GM23338 (cell line): ENCODE measurements at regions not wholly inside any gene's neighbourhood (a gene's known extent, or its start where the extent isn't known, plus 50 kb on each side); places are given as distances from the start of the nearest gene placed in this dataset.

Source experiments
- ATAC-seq: fragments of 200-7000 bp; cut with Tn5 transposase; 3 replicates; pipeline ENCODE4 v1.9.1; 2020
- DNase-seq: peaks from one replicate; pipeline ENCODE4 v3.0.0-alpha.2; 2015; ENCODE audit warnings: low spot score
- H2AFZ ChIP-seq: fragments of 200-600 bp; sonication (generic); 2 replicates; pipeline ENCODE4 v1.8.0; 2016; ENCODE audit warnings: antibody characterized with exemption, mild to moderate bottlenecking, moderate library complexity
- H3F3A ChIP-seq: fragments of 200-600 bp; sonication (generic); replicated peaks from 2 replicates; pipeline ENCODE4 v1.8.0; 2017; ENCODE audit warnings: antibody characterized with exemption, mixed run types, low read depth
- H3K27ac ChIP-seq: fragments of 200-600 bp; sonication (generic); 2 replicates; pipeline ENCODE4 v1.6.1; 2016; ENCODE audit warnings: low read depth
- H3K27me3 ChIP-seq: fragments of 200-600 bp; sonication (generic); 2 replicates; pipeline ENCODE4 v1.8.0; 2016; ENCODE audit warnings: mild to moderate bottlenecking, mixed run types, moderate library complexity; ENCODE audit not compliant: insufficient read depth
- H3K36me3 ChIP-seq: fragments of 200-600 bp; sonication (generic); 2 replicates; pipeline ENCODE4 v1.8.0; 2016; ENCODE audit warnings: mild to moderate bottlenecking; ENCODE audit not compliant: insufficient read depth
- H3K4me1 ChIP-seq: fragments of 200-600 bp; sonication (generic); 2 replicates; pipeline ENCODE4 v1.8.0; 2016; ENCODE audit warnings: mild to moderate bottlenecking, moderate library complexity; ENCODE audit not compliant: insufficient read depth
- H3K4me2 ChIP-seq: fragments of 200-600 bp; sonication (generic); 2 replicates; pipeline ENCODE4 v1.7.1; 2017; ENCODE audit warnings: mixed run types
- H3K4me3 ChIP-seq: fragments of 200-600 bp; sonication (generic); 2 replicates; pipeline ENCODE4 v1.6.1; 2016; ENCODE audit warnings: mixed run types
- H3K79me2 ChIP-seq: fragments of 200-600 bp; sonication (generic); replicated peaks from 2 replicates; pipeline ENCODE4 v1.8.0; 2017; ENCODE audit warnings: mild to moderate bottlenecking; ENCODE audit not compliant: insufficient read depth
- H3K9me2 ChIP-seq: fragments of 200-600 bp; sonication (generic); 2 replicates; pipeline ENCODE4 v1.8.0; 2017; ENCODE audit not compliant: insufficient read depth
- H4K20me1 ChIP-seq: fragments of 200-600 bp; sonication (generic); replicated peaks from 2 replicates; pipeline ENCODE4 v1.8.0; 2017; ENCODE audit warnings: mild to moderate bottlenecking; ENCODE audit not compliant: insufficient read depth
- H3K27ac Mint-ChIP-seq: 2 replicates; pipeline ENCODE4 v1.8.0; 2020; ENCODE audit warnings: inconsistent platforms, mild to moderate bottlenecking, moderate library complexity, mixed read lengths
- H3K27me3 Mint-ChIP-seq: 3 replicates; pipeline ENCODE4 v1.8.0; 2022; ENCODE audit warnings: low read depth, mild to moderate bottlenecking, moderate library complexity, mixed read lengths, inconsistent platforms; ENCODE audit not compliant: insufficient read depth, poor library complexity
- H3K36me3 Mint-ChIP-seq: 3 replicates; pipeline ENCODE4 v1.8.0; 2021; ENCODE audit warnings: low read depth, mild to moderate bottlenecking, inconsistent platforms, moderate library complexity, mixed read lengths
- H3K4me1 Mint-ChIP-seq: 3 replicates; pipeline ENCODE4 v1.8.0; 2020; ENCODE audit warnings: mild to moderate bottlenecking, inconsistent platforms, mixed read lengths
- H3K4me3 Mint-ChIP-seq: 3 replicates; pipeline ENCODE4 v1.8.0; 2021; ENCODE audit warnings: moderate library complexity, mild to moderate bottlenecking, inconsistent platforms, mixed read lengths
- H3K9me3 Mint-ChIP-seq: 3 replicates; pipeline ENCODE4 v1.8.0; 2020; ENCODE audit warnings: moderate library complexity, mild to moderate bottlenecking, inconsistent platforms, mixed read lengths
- CREB1 ChIP-seq: fragments of 250-450 bp; sonication (Bioruptor Pico); IDR thresholded peaks from 2 replicates; pipeline ENCODE4 v1.5.0; 2020; ENCODE audit warnings: low read depth, mild to moderate bottlenecking, moderate library complexity
- EZH2 ChIP-seq: fragments of 200-600 bp; sonication (generic); IDR thresholded peaks from one replicate; pipeline ENCODE4 v1.8.0; 2017; ENCODE audit warnings: antibody characterized with exemption, mild to moderate bottlenecking, low read depth; ENCODE audit not compliant: unreplicated experiment
- EZH2phosphoT487 ChIP-seq: fragments of 200-600 bp; sonication (generic); IDR thresholded peaks from one replicate; pipeline ENCODE4 v1.8.1; 2018; ENCODE audit warnings: antibody characterized with exemption; ENCODE audit not compliant: unreplicated experiment
- JUNB ChIP-seq: IDR thresholded peaks from one replicate; pipeline ENCODE4 v1.6.1; 2016; ENCODE audit warnings: antibody characterized with exemption; ENCODE audit not compliant: unreplicated experiment
- NANOG ChIP-seq: IDR thresholded peaks from 2 replicates; pipeline ENCODE4 v1.6.1; 2016; ENCODE audit warnings: antibody characterized with exemption, borderline replicate concordance
- POLR2AphosphoS5 ChIP-seq: IDR thresholded peaks from 2 replicates; pipeline ENCODE4 v1.6.1; 2016; ENCODE audit warnings: antibody characterized with exemption, low read depth
- STAT1 ChIP-seq: IDR thresholded peaks from one replicate; pipeline ENCODE4 v1.6.1; 2016; ENCODE audit warnings: antibody characterized with exemption; ENCODE audit not compliant: unreplicated experiment
- ZNF114 ChIP-seq: fragments of 250-450 bp; sonication (Bioruptor Pico); IDR thresholded peaks from 2 replicates; pipeline ENCODE4 v1.5.0; 2020; ENCODE audit warnings: mild to moderate bottlenecking, moderate library complexity
- ZNF331 ChIP-seq: fragments of 250-450 bp; sonication (Bioruptor Pico); IDR thresholded peaks from 2 replicates; pipeline ENCODE4 v1.5.0; 2020; ENCODE audit warnings: low read depth, mild to moderate bottlenecking, moderate library complexity
- TF ChIP-seq, protein P1 (sequence below): fragments of 250-450 bp; sonication (Bioruptor Pico); IDR thresholded peaks from 2 replicates; pipeline ENCODE4 v1.5.0; 2020; ENCODE audit warnings: mild to moderate bottlenecking, moderate library complexity
- TF ChIP-seq, protein P2 (sequence below), 2 experiments: fragments of 200-600 bp in 1 of 2; sonication (generic) in 1 of 2; conservative IDR thresholded peaks; 2 replicates each; pipeline versions ENCODE4 v1.5.1 to v1.6.1; 2016 to 2017; ENCODE audit warnings: antibody characterized with exemption in 2 of 2, low read depth in 2 of 2, mild to moderate bottlenecking in 2 of 2, moderate library complexity in 1 of 2
- TF ChIP-seq, protein P3 (sequence below): IDR thresholded peaks from 2 replicates; pipeline ENCODE4 v1.6.1; 2016; ENCODE audit warnings: antibody characterized with exemption
- TF ChIP-seq, protein P4 (sequence below): IDR thresholded peaks from one replicate; pipeline ENCODE4 v1.6.1; 2018; ENCODE audit warnings: antibody characterized with exemption; ENCODE audit not compliant: unreplicated experiment

DNA sequence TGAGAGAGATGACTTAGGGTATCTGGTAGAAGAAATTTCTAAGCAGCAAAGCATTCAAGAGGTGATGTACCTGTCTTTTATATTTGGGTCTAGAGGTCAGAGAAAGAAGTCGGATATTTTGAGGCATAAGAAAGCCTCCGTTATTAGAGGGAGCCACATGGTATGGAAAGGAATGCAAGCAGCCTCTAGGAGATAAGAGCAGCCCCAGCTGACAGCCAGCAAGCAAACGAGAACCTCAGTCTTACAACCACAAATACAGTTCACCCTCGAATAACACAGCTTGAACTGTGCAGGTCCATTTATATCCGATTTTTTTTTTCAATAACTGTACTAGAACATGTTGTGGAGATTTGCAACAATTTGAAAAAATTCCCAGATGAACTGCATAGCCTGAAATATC, 190.7 kb upstream of the VGLL2 start:
- no peak overlapping the region for H3K27ac ChIP-seq
- Mint-ChIP-seq H3K4me3 (no peak overlapping the region), H3K36me3 (no peaks in the 10 kb centered on the region; the same call in 2 of the 3 replicates), H3K27ac (no peak overlapping the region), H3K27me3 (no peaks in the 10 kb centered on the region), H3K4me1 (peaks cover 8% of the 10 kb centered on the region; the same call in 2 of the 3 replicates), H3K9me3 (no peaks in the 10 kb centered on the region; the same call in 2 of the 3 replicates)
- no peak for TF ChIP-seq POLR2AphosphoS5
- TF ChIP-seq STAT1 = no peak
- TF ChIP-seq, protein P1, sequence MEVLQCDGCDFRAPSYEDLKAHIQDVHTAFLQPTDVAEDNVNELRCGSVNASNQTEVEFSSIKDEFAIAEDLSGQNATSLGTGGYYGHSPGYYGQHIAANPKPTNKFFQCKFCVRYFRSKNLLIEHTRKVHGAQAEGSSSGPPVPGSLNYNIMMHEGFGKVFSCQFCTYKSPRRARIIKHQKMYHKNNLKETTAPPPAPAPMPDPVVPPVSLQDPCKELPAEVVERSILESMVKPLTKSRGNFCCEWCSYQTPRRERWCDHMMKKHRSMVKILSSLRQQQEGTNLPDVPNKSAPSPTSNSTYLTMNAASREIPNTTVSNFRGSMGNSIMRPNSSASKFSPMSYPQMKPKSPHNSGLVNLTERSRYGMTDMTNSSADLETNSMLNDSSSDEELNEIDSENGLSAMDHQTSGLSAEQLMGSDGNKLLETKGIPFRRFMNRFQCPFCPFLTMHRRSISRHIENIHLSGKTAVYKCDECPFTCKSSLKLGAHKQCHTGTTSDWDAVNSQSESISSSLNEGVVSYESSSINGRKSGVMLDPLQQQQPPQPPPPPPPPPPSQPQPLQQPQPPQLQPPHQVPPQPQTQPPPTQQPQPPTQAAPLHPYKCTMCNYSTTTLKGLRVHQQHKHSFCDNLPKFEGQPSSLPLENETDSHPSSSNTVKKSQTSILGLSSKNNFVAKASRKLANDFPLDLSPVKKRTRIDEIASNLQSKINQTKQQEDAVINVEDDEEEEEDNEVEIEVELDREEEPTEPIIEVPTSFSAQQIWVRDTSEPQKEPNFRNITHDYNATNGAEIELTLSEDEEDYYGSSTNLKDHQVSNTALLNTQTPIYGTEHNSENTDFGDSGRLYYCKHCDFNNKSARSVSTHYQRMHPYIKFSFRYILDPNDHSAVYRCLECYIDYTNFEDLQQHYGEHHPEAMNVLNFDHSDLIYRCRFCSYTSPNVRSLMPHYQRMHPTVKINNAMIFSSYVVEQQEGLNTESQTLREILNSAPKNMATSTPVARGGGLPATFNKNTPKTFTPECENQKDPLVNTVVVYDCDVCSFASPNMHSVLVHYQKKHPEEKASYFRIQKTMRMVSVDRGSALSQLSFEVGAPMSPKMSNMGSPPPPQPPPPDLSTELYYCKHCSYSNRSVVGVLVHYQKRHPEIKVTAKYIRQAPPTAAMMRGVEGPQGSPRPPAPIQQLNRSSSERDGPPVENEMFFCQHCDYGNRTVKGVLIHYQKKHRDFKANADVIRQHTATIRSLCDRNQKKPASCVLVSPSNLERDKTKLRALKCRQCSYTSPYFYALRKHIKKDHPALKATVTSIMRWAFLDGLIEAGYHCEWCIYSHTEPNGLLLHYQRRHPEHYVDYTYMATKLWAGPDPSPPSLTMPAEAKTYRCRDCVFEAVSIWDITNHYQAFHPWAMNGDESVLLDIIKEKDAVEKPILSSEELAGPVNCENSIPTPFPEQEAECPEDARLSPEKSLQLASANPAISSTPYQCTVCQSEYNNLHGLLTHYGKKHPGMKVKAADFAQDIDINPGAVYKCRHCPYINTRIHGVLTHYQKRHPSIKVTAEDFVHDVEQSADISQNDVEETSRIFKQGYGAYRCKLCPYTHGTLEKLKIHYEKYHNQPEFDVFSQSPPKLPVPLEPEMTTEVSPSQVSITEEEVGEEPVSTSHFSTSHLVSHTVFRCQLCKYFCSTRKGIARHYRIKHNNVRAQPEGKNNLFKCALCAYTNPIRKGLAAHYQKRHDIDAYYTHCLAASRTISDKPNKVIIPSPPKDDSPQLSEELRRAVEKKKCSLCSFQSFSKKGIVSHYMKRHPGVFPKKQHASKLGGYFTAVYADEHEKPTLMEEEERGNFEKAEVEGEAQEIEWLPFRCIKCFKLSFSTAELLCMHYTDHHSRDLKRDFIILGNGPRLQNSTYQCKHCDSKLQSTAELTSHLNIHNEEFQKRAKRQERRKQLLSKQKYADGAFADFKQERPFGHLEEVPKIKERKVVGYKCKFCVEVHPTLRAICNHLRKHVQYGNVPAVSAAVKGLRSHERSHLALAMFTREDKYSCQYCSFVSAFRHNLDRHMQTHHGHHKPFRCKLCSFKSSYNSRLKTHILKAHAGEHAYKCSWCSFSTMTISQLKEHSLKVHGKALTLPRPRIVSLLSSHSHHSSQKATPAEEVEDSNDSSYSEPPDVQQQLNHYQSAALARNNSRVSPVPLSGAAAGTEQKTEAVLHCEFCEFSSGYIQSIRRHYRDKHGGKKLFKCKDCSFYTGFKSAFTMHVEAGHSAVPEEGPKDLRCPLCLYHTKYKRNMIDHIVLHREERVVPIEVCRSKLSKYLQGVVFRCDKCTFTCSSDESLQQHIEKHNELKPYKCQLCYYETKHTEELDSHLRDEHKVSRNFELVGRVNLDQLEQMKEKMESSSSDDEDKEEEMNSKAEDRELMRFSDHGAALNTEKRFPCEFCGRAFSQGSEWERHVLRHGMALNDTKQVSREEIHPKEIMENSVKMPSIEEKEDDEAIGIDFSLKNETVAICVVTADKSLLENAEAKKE = no peak
- no peak for TF ChIP-seq CREB1 (CRISPR knock-in tag)
- no peak for TF ChIP-seq ZNF331 (CRISPR knock-in tag)
- TF ChIP-seq, protein P2, sequence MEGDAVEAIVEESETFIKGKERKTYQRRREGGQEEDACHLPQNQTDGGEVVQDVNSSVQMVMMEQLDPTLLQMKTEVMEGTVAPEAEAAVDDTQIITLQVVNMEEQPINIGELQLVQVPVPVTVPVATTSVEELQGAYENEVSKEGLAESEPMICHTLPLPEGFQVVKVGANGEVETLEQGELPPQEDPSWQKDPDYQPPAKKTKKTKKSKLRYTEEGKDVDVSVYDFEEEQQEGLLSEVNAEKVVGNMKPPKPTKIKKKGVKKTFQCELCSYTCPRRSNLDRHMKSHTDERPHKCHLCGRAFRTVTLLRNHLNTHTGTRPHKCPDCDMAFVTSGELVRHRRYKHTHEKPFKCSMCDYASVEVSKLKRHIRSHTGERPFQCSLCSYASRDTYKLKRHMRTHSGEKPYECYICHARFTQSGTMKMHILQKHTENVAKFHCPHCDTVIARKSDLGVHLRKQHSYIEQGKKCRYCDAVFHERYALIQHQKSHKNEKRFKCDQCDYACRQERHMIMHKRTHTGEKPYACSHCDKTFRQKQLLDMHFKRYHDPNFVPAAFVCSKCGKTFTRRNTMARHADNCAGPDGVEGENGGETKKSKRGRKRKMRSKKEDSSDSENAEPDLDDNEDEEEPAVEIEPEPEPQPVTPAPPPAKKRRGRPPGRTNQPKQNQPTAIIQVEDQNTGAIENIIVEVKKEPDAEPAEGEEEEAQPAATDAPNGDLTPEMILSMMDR (conservative IDR thresholded peaks at IDR 0.05; ENCODE audit: low read depth in 2 of 2) = no peak
- no peak for TF ChIP-seq JUNB
- no peak for TF ChIP-seq NANOG
- TF ChIP-seq ZNF114 = no peak
- no peak for TF ChIP-seq EZH2phosphoT487
- TF ChIP-seq, protein P3, sequence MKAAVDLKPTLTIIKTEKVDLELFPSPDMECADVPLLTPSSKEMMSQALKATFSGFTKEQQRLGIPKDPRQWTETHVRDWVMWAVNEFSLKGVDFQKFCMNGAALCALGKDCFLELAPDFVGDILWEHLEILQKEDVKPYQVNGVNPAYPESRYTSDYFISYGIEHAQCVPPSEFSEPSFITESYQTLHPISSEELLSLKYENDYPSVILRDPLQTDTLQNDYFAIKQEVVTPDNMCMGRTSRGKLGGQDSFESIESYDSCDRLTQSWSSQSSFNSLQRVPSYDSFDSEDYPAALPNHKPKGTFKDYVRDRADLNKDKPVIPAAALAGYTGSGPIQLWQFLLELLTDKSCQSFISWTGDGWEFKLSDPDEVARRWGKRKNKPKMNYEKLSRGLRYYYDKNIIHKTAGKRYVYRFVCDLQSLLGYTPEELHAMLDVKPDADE = no peak
- TF ChIP-seq, protein P4, sequence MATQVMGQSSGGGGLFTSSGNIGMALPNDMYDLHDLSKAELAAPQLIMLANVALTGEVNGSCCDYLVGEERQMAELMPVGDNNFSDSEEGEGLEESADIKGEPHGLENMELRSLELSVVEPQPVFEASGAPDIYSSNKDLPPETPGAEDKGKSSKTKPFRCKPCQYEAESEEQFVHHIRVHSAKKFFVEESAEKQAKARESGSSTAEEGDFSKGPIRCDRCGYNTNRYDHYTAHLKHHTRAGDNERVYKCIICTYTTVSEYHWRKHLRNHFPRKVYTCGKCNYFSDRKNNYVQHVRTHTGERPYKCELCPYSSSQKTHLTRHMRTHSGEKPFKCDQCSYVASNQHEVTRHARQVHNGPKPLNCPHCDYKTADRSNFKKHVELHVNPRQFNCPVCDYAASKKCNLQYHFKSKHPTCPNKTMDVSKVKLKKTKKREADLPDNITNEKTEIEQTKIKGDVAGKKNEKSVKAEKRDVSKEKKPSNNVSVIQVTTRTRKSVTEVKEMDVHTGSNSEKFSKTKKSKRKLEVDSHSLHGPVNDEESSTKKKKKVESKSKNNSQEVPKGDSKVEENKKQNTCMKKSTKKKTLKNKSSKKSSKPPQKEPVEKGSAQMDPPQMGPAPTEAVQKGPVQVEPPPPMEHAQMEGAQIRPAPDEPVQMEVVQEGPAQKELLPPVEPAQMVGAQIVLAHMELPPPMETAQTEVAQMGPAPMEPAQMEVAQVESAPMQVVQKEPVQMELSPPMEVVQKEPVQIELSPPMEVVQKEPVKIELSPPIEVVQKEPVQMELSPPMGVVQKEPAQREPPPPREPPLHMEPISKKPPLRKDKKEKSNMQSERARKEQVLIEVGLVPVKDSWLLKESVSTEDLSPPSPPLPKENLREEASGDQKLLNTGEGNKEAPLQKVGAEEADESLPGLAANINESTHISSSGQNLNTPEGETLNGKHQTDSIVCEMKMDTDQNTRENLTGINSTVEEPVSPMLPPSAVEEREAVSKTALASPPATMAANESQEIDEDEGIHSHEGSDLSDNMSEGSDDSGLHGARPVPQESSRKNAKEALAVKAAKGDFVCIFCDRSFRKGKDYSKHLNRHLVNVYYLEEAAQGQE = no peak
- no peak for TF ChIP-seq EZH2
- DNase-seq (peak; percentile 2), ATAC-seq (no peak)
- no peaks in the 10 kb centered on the region for H4K20me1 ChIP-seq
- no peaks in the 10 kb centered on the region for H3K9me2 ChIP-seq
- peaks cover 4% of the 10 kb centered on the region; the same call in 1 of the 2 replicates for H3K4me1 ChIP-seq
- H3K4me2 ChIP-seq = no peak overlapping the region
- no peak overlapping the region for H2AFZ ChIP-seq
- no peaks in the 10 kb centered on the region for H3K36me3 ChIP-seq
- H3K4me3 ChIP-seq = no peak overlapping the region
- H3K79me2 ChIP-seq = no peaks in the 10 kb centered on the region
- H3F3A ChIP-seq = no peaks in the 10 kb centered on the region
- no peaks in the 10 kb centered on the region for H3K27me3 ChIP-seq
